ENCODE measurements at regions not wholly inside any gene's neighbourhood (a gene's known extent, or its start where the extent isn't known, plus 50 kb on each side); places are given as distances from the start of the nearest gene placed in this dataset.

- H3K4me2 ChIP-seq (ENCODE audit: low read depth, low read length, poor library complexity, severe bottlenecking), result no peak overlapping the region
- no peak overlapping the region for H2AFZ ChIP-seq (ENCODE audit: low read length)
- H3K27ac ChIP-seq (ENCODE audit: low read length), result no peak overlapping the region
- no peaks in the 10 kb centered on the region for H3K27me3 ChIP-seq (ENCODE audit: low read length)
- H4K20me1 ChIP-seq (ENCODE audit: insufficient read depth, low read depth, low read length), result no peaks in the 10 kb centered on the region
- DNase-seq, result no peak
- no peaks in the 10 kb centered on the region for H3K36me3 ChIP-seq (ENCODE audit: insufficient read depth, low read length)
- no peak overlapping the region for H3K9ac ChIP-seq (ENCODE audit: low read length)
- peaks cover 10% of the 10 kb centered on the region for H3K4me1 ChIP-seq (ENCODE audit: low read length)
- H3K79me2 ChIP-seq (ENCODE audit: low read length), result no peaks in the 10 kb centered on the region
- no peaks in the 10 kb centered on the region for H3K9me2 ChIP-seq (replicated peaks; ENCODE audit: insufficient read depth, low read length)
- no peaks in the 10 kb centered on the region for H3K9me3 ChIP-seq (ENCODE audit: low read length)
- no peak overlapping the region for H3K4me3 ChIP-seq (ENCODE audit: low read length)
Measured at GRCh38 chr1:101107496-101108110, 82.0 kb upstream of the DPH5 start.

- Histone ChIP-seq H3K9ac (ENCODE audit: low read length) (no peak overlapping the region), H3K27ac (ENCODE audit: low read length) (no peak overlapping the region), H3K27me3 (ENCODE audit: low read length) (no peaks in the 10 kb centered on the region), H3K79me2 (ENCODE audit: low read length) (no peaks in the 10 kb centered on the region), H3K9me3 (ENCODE audit: low read length) (no peaks in the 10 kb centered on the region), H4K20me1 (ENCODE audit: insufficient read depth, low read depth, low read length) (no peaks in the 10 kb centered on the region), H3K4me1 (ENCODE audit: low read length) (peaks cover 8% of the 10 kb centered on the region), H2AFZ (ENCODE audit: low read length) (no peak overlapping the region), H3K4me2 (ENCODE audit: low read depth, low read length, poor library complexity, severe bottlenecking) (no peak overlapping the region), H3K9me2 (replicated peaks; ENCODE audit: insufficient read depth, low read length) (no peaks in the 10 kb centered on the region), H3K4me3 (ENCODE audit: low read length) (no peak overlapping the region), H3K36me3 (ENCODE audit: insufficient read depth, low read length) (no peaks in the 10 kb centered on the region)
- DNase-seq, result no peak
Measured at GRCh38 chr1:101105877-101106276, 80.3 kb upstream of the DPH5 start.

GRCh38 chr1:101102426-101103156, 77.0 kb upstream of the DPH5 start:
- no peaks in the 10 kb centered on the region for H3K79me2 ChIP-seq (ENCODE audit: low read length)
- H3K27ac ChIP-seq (ENCODE audit: low read length), result no peak overlapping the region
- no peak overlapping the region for H3K4me2 ChIP-seq (ENCODE audit: low read depth, low read length, poor library complexity, severe bottlenecking)
- no peak overlapping the region for H3K9ac ChIP-seq (ENCODE audit: low read length)
- no peaks in the 10 kb centered on the region for H3K9me2 ChIP-seq (replicated peaks; ENCODE audit: insufficient read depth, low read length)
- peaks cover 16% of the 10 kb centered on the region for H3K4me1 ChIP-seq (ENCODE audit: low read length)
- no peaks in the 10 kb centered on the region for H3K36me3 ChIP-seq (ENCODE audit: insufficient read depth, low read length)
- no peak for DNase-seq
- H2AFZ ChIP-seq (ENCODE audit: low read length), result no peak overlapping the region
- H3K4me3 ChIP-seq (ENCODE audit: low read length), result no peak overlapping the region
- H3K27me3 ChIP-seq (ENCODE audit: low read length), result no peaks in the 10 kb centered on the region
- H3K9me3 ChIP-seq (ENCODE audit: low read length), result no peaks in the 10 kb centered on the region
- no peaks in the 10 kb centered on the region for H4K20me1 ChIP-seq (ENCODE audit: insufficient read depth, low read depth, low read length)

- Histone ChIP-seq H3K79me2 (ENCODE audit: low read length) (no peaks in the 10 kb centered on the region), H3K4me1 (ENCODE audit: low read length) (peaks cover 16% of the 10 kb centered on the region), H3K4me3 (ENCODE audit: low read length) (no peak overlapping the region), H3K9me2 (replicated peaks; ENCODE audit: insufficient read depth, low read length) (no peaks in the 10 kb centered on the region), H3K4me2 (ENCODE audit: low read depth, low read length, poor library complexity, severe bottlenecking) (no peak overlapping the region), H3K36me3 (ENCODE audit: insufficient read depth, low read length) (no peaks in the 10 kb centered on the region), H2AFZ (ENCODE audit: low read length) (no peak overlapping the region), H3K27ac (ENCODE audit: low read length) (no peak overlapping the region), H3K27me3 (ENCODE audit: low read length) (no peaks in the 10 kb centered on the region), H4K20me1 (ENCODE audit: insufficient read depth, low read depth, low read length) (no peaks in the 10 kb centered on the region), H3K9ac (ENCODE audit: low read length) (no peak overlapping the region), H3K9me3 (ENCODE audit: low read length) (no peaks in the 10 kb centered on the region)
- DNase-seq, result no peak
Measured at GRCh38 chr1:101101360-101101759, 75.8 kb upstream of the DPH5 start.

- H3K27ac ChIP-seq (ENCODE audit: low read length), result no peak overlapping the region
- no peaks in the 10 kb centered on the region for H4K20me1 ChIP-seq (ENCODE audit: insufficient read depth, low read depth, low read length)
- H3K9me2 ChIP-seq (replicated peaks; ENCODE audit: insufficient read depth, low read length), result no peaks in the 10 kb centered on the region
- H2AFZ ChIP-seq (ENCODE audit: low read length), result no peak overlapping the region
- no peak for DNase-seq
- H3K9ac ChIP-seq (ENCODE audit: low read length), result no peak overlapping the region
- H3K79me2 ChIP-seq (ENCODE audit: low read length), result no peaks in the 10 kb centered on the region
- H3K4me1 ChIP-seq (ENCODE audit: low read length), result peaks cover 16% of the 10 kb centered on the region
- peak overlapping the region; percentile 33 for H3K4me2 ChIP-seq (ENCODE audit: low read depth, low read length, poor library complexity, severe bottlenecking)
- no peaks in the 10 kb centered on the region for H3K36me3 ChIP-seq (ENCODE audit: insufficient read depth, low read length)
- no peak overlapping the region for H3K4me3 ChIP-seq (ENCODE audit: low read length)
- H3K9me3 ChIP-seq (ENCODE audit: low read length), result no peaks in the 10 kb centered on the region
- H3K27me3 ChIP-seq (ENCODE audit: low read length), result no peaks in the 10 kb centered on the region
Measured at GRCh38 chr1:101100674-101101073, 75.1 kb upstream of the DPH5 start.

- H3K27me3 ChIP-seq (ENCODE audit: low read length), result no peaks in the 10 kb centered on the region
- no peak overlapping the region for H3K4me3 ChIP-seq (ENCODE audit: low read length)
- H3K79me2 ChIP-seq (ENCODE audit: low read length), result no peaks in the 10 kb centered on the region
- no peak overlapping the region for H2AFZ ChIP-seq (ENCODE audit: low read length)
- H3K36me3 ChIP-seq (ENCODE audit: insufficient read depth, low read length), result no peaks in the 10 kb centered on the region
- no peaks in the 10 kb centered on the region for H3K9me2 ChIP-seq (replicated peaks; ENCODE audit: insufficient read depth, low read length)
- DNase-seq, result no peak
- no peak overlapping the region for H3K27ac ChIP-seq (ENCODE audit: low read length)
- H3K9ac ChIP-seq (ENCODE audit: low read length), result no peak overlapping the region
- no peak overlapping the region for H3K4me2 ChIP-seq (ENCODE audit: low read depth, low read length, poor library complexity, severe bottlenecking)
- H3K4me1 ChIP-seq (ENCODE audit: low read length), result peaks cover 16% of the 10 kb centered on the region
- no peaks in the 10 kb centered on the region for H4K20me1 ChIP-seq (ENCODE audit: insufficient read depth, low read depth, low read length)
- H3K9me3 ChIP-seq (ENCODE audit: low read length), result no peaks in the 10 kb centered on the region
Measured at GRCh38 chr1:101098907-101099306, 73.3 kb upstream of the DPH5 start.

- H3K79me2 ChIP-seq (ENCODE audit: low read length), result no peaks in the 10 kb centered on the region
- no peaks in the 10 kb centered on the region for H4K20me1 ChIP-seq (ENCODE audit: insufficient read depth, low read depth, low read length)
- H3K36me3 ChIP-seq (ENCODE audit: insufficient read depth, low read length), result no peaks in the 10 kb centered on the region
- no peak overlapping the region for H2AFZ ChIP-seq (ENCODE audit: low read length)
- no peak overlapping the region for H3K4me2 ChIP-seq (ENCODE audit: low read depth, low read length, poor library complexity, severe bottlenecking)
- no peaks in the 10 kb centered on the region for H3K27me3 ChIP-seq (ENCODE audit: low read length)
- no peak for DNase-seq
- no peaks in the 10 kb centered on the region for H3K9me3 ChIP-seq (ENCODE audit: low read length)
- no peak overlapping the region for H3K9ac ChIP-seq (ENCODE audit: low read length)
- H3K4me1 ChIP-seq (ENCODE audit: low read length), result peaks cover 16% of the 10 kb centered on the region
- H3K9me2 ChIP-seq (replicated peaks; ENCODE audit: insufficient read depth, low read length), result no peaks in the 10 kb centered on the region
- no peak overlapping the region for H3K4me3 ChIP-seq (ENCODE audit: low read length)
- no peak overlapping the region for H3K27ac ChIP-seq (ENCODE audit: low read length)
Measured at GRCh38 chr1:101098327-101098726, 72.7 kb upstream of the DPH5 start.

GRCh38 chr1:101089613-101090338, 64.2 kb upstream of the DPH5 start:
- Histone ChIP-seq H3K79me2 (ENCODE audit: low read length) (no peaks in the 10 kb centered on the region), H3K9ac (ENCODE audit: low read length) (no peak overlapping the region), H3K4me3 (ENCODE audit: low read length) (no peak overlapping the region), H3K27ac (ENCODE audit: low read length) (no peak overlapping the region), H3K4me2 (ENCODE audit: low read depth, low read length, poor library complexity, severe bottlenecking) (no peak overlapping the region), H2AFZ (ENCODE audit: low read length) (no peak overlapping the region), H3K27me3 (ENCODE audit: low read length) (no peaks in the 10 kb centered on the region), H3K9me3 (ENCODE audit: low read length) (no peaks in the 10 kb centered on the region), H3K4me1 (ENCODE audit: low read length) (no peaks in the 10 kb centered on the region), H3K9me2 (replicated peaks; ENCODE audit: insufficient read depth, low read length) (no peaks in the 10 kb centered on the region), H3K36me3 (ENCODE audit: insufficient read depth, low read length) (no peaks in the 10 kb centered on the region), H4K20me1 (ENCODE audit: insufficient read depth, low read depth, low read length) (no peaks in the 10 kb centered on the region)
- no peak for DNase-seq
